HepG2 (cell line): ENCODE measurements at regions not wholly inside any gene's neighbourhood (a gene's known extent, or its start where the extent isn't known, plus 50 kb on each side); places are given as distances from the start of the nearest gene placed in this dataset.

Source experiments
- CBX5 ChIP-seq: sonication (generic); formaldehyde crosslinking; IDR thresholded peaks from 2 replicates; pipeline ENCODE4 v1.4.0; 2020; ENCODE audit warnings: missing genetic modification reagents, borderline replicate concordance
- ELF4 ChIP-seq: sonication (generic); formaldehyde crosslinking; IDR thresholded peaks from 2 replicates; pipeline ENCODE4 v1.5.0; 2020; ENCODE audit warnings: missing genetic modification reagents, mild to moderate bottlenecking, moderate library complexity, borderline replicate concordance
- FOXP1 ChIP-seq, 2 experiments: fragments of 450-650 bp in 1 of 2; IDR thresholded peaks; 2 replicates each; pipeline ENCODE4 v1.6.1; 2017 to 2018; ENCODE audit warnings: antibody characterized with exemption in 1 of 2
- GABPA ChIP-seq, 2 experiments: IDR thresholded peaks; 2 replicates each; pipeline ENCODE4 v1.6.1; 2011 to 2016; ENCODE audit warnings: low read depth in 2 of 2, low read length in 1 of 2, missing biosample characterization in 1 of 2, missing genetic modification characterization in 1 of 2
- KMT2B ChIP-seq: IDR thresholded peaks from 2 replicates; pipeline ENCODE4 v1.6.1; 2016; ENCODE audit warnings: missing genetic modification reagents, missing compliant biosample characterization
- MIXL1 ChIP-seq: IDR thresholded peaks from 2 replicates; pipeline ENCODE4 v1.6.1; 2016
- NONO ChIP-seq, 2 experiments: fragments of 450-650 bp in 1 of 2; sonication (generic) in 1 of 2; formaldehyde crosslinking in 1 of 2; IDR thresholded peaks in 1 of 2; conservative IDR thresholded peaks in 1 of 2; 2 replicates each; pipeline versions ENCODE4 v1.6.1 to v1.8.0; 2017 to 2022; ENCODE audit warnings: mild to moderate bottlenecking in 1 of 2, missing genetic modification reagents in 1 of 2, moderate library complexity in 1 of 2
- PRMT3 ChIP-seq: sonication (generic); formaldehyde crosslinking; IDR thresholded peaks from 2 replicates; pipeline ENCODE4 v1.8.1; 2022; ENCODE audit warnings: low read depth, mild to moderate bottlenecking, moderate library complexity, missing genetic modification reagents, borderline replicate concordance
- RARA ChIP-seq: IDR thresholded peaks from 2 replicates; pipeline ENCODE4 v1.6.1; 2016; ENCODE audit warnings: missing genetic modification reagents, missing compliant biosample characterization
- SNAPC5 ChIP-seq: sonication (generic); formaldehyde crosslinking; IDR thresholded peaks from 2 replicates; pipeline ENCODE4 v1.8.1; 2023; ENCODE audit warnings: mild to moderate bottlenecking, missing genetic modification reagents, borderline replicate concordance
- TBL1XR1 ChIP-seq: fragments of 150-350 bp; IDR thresholded peaks from 2 replicates; pipeline ENCODE4 v1.6.1; 2014; ENCODE audit warnings: borderline replicate concordance, low read length; ENCODE audit not compliant: partially characterized antibody
- TERF1 ChIP-seq: sonication (generic); formaldehyde crosslinking; IDR thresholded peaks from 2 replicates; pipeline ENCODE4 v1.8.0; 2022; ENCODE audit warnings: mild to moderate bottlenecking, missing genetic modification reagents, moderate library complexity
- ZBED4 ChIP-seq: sonication (generic); formaldehyde crosslinking; IDR thresholded peaks from 2 replicates; pipeline ENCODE4 v1.4.0; 2020; ENCODE audit warnings: missing genetic modification reagents, borderline replicate concordance
- ZMAT3 ChIP-seq: sonication (generic); formaldehyde crosslinking; conservative IDR thresholded peaks from 2 replicates; pipeline ENCODE4 v1.7.0; 2021; ENCODE audit warnings: missing genetic modification reagents
- ZNF143 ChIP-seq: sonication (generic); formaldehyde crosslinking; IDR thresholded peaks from 2 replicates; pipeline ENCODE4 v1.4.0; 2020; ENCODE audit warnings: missing genetic modification reagents
- ZNF614 ChIP-seq: IDR thresholded peaks from 2 replicates; pipeline ENCODE4 v1.6.1; 2018; ENCODE audit warnings: missing biosample characterization, missing genetic modification reagents, inconsistent platforms, borderline replicate concordance
- ZNF777 ChIP-seq: sonication (generic); formaldehyde crosslinking; IDR thresholded peaks from 2 replicates; pipeline ENCODE4 v1.4.0; 2020; ENCODE audit warnings: missing genetic modification reagents
- TF ChIP-seq, protein P1 (sequence below): sonication (generic); formaldehyde crosslinking; IDR thresholded peaks from 2 replicates; pipeline ENCODE4 v1.4.0; 2020; ENCODE audit warnings: missing genetic modification reagents
- TF ChIP-seq, protein P2 (sequence below): sonication (generic); formaldehyde crosslinking; IDR thresholded peaks from 2 replicates; pipeline ENCODE4 v1.5.0; 2020; ENCODE audit warnings: mild to moderate bottlenecking, missing genetic modification reagents, borderline replicate concordance

DNA sequence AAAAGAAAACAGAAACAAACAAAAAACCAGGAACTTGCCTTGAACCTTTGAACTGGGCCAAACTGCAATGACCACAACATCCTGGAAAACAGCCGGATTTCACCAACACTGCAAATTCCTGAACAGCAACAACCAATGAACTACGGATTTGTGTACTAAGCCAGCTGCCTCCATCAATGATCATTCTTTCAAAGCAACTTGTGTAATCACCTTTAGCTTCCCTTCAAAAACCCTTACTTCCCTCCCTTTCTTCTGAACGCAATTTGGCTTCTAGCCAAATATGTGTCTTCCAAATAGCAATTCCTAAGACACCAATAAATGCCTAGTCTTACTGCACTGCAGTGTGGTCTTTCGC lies 98.5 kb upstream of the FAM47C start (continued):
- TF ChIP-seq RARA (CRISPR knock-in tag) (peak; percentile 94), ELF4 (CRISPR knock-in tag) (no peak), KMT2B (no peak), CBX5 (CRISPR knock-in tag) (no peak), ZMAT3 (CRISPR knock-in tag) (no peak), NONO (IDR thresholded peaks at IDR 0.05) (no peak), NONO (CRISPR knock-in tag; conservative IDR thresholded peaks at IDR 0.05) (no peak), FOXP1 (IDR thresholded peaks at IDR 0.05) (peak; percentile 54; the same call in 1 of the 2 replicates), FOXP1 (CRISPR knock-in tag; IDR thresholded peaks at IDR 0.05) (peak; percentile 75), ZNF614 (CRISPR knock-in tag) (no peak), TERF1 (CRISPR knock-in tag) (no peak), ZNF777 (CRISPR knock-in tag) (no peak), MIXL1 (CRISPR knock-in tag) (0 out of 2 replicates have a peak, but pooled peaks have one; percentile 30), ZBED4 (CRISPR knock-in tag) (no peak), ZNF143 (CRISPR knock-in tag) (no peak), GABPA (IDR thresholded peaks at IDR 0.05; ENCODE audit: low read depth, low read length) (no peak), GABPA (CRISPR knock-in tag; IDR thresholded peaks at IDR 0.05; ENCODE audit: low read depth) (peak; percentile 30; the same call in 1 of the 2 replicates), TBL1XR1 (peak; percentile 46), PRMT3 (CRISPR knock-in tag) (no peak), SNAPC5 (no peak)
- TF ChIP-seq, protein P1, sequence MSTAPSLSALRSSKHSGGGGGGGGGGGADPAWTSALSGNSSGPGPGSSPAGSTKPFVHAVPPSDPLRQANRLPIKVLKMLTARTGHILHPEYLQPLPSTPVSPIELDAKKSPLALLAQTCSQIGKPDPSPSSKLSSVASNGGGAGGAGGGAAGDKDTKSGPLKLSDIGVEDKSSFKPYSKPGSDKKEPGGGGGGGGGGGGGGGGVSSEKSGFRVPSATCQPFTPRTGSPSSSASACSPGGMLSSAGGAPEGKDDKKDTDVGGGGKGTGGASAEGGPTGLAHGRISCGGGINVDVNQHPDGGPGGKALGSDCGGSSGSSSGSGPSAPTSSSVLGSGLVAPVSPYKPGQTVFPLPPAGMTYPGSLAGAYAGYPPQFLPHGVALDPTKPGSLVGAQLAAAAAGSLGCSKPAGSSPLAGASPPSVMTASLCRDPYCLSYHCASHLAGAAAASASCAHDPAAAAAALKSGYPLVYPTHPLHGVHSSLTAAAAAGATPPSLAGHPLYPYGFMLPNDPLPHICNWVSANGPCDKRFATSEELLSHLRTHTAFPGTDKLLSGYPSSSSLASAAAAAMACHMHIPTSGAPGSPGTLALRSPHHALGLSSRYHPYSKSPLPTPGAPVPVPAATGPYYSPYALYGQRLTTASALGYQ: no peak
- TF ChIP-seq, protein P2, sequence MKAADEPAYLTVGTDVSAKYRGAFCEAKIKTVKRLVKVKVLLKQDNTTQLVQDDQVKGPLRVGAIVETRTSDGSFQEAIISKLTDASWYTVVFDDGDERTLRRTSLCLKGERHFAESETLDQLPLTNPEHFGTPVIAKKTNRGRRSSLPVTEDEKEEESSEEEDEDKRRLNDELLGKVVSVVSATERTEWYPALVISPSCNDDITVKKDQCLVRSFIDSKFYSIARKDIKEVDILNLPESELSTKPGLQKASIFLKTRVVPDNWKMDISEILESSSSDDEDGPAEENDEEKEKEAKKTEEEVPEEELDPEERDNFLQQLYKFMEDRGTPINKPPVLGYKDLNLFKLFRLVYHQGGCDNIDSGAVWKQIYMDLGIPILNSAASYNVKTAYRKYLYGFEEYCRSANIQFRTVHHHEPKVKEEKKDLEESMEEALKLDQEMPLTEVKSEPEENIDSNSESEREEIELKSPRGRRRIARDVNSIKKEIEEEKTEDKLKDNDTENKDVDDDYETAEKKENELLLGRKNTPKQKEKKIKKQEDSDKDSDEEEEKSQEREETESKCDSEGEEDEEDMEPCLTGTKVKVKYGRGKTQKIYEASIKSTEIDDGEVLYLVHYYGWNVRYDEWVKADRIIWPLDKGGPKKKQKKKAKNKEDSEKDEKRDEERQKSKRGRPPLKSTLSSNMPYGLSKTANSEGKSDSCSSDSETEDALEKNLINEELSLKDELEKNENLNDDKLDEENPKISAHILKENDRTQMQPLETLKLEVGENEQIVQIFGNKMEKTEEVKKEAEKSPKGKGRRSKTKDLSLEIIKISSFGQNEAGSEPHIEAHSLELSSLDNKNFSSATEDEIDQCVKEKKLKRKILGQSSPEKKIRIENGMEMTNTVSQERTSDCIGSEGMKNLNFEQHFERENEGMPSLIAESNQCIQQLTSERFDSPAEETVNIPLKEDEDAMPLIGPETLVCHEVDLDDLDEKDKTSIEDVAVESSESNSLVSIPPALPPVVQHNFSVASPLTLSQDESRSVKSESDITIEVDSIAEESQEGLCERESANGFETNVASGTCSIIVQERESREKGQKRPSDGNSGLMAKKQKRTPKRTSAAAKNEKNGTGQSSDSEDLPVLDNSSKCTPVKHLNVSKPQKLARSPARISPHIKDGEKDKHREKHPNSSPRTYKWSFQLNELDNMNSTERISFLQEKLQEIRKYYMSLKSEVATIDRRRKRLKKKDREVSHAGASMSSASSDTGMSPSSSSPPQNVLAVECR (CRISPR knock-in tag): no peak
